ENCODE measurements at regions not wholly inside any gene's neighbourhood (a gene's known extent, or its start where the extent isn't known, plus 50 kb on each side); places are given as distances from the start of the nearest gene placed in this dataset.

DNA sequence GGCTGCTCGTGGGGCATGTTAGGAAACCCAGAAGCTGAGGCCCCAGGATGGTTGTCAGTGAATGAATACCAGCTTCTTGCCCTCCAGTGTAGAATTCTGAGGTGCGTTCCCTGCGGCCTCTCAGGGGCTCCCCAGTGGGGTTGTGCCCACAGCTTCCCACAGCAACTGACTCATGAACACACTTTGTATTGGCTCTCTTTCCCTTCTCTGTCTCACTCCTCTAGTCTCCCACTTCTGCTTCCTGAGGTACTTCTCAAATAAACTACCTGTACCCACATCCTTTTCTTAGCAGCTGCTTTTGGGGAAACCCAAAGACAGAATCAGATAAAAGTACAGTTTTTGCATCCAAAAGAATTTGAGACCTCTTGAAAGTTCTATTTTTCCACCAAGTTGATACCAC lies 107.7 kb upstream of the JAG1 start:
- TF ChIP-seq, protein P1, sequence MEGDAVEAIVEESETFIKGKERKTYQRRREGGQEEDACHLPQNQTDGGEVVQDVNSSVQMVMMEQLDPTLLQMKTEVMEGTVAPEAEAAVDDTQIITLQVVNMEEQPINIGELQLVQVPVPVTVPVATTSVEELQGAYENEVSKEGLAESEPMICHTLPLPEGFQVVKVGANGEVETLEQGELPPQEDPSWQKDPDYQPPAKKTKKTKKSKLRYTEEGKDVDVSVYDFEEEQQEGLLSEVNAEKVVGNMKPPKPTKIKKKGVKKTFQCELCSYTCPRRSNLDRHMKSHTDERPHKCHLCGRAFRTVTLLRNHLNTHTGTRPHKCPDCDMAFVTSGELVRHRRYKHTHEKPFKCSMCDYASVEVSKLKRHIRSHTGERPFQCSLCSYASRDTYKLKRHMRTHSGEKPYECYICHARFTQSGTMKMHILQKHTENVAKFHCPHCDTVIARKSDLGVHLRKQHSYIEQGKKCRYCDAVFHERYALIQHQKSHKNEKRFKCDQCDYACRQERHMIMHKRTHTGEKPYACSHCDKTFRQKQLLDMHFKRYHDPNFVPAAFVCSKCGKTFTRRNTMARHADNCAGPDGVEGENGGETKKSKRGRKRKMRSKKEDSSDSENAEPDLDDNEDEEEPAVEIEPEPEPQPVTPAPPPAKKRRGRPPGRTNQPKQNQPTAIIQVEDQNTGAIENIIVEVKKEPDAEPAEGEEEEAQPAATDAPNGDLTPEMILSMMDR (IDR thresholded peaks at IDR 0.05) = no peak
- TF ChIP-seq, protein P2, sequence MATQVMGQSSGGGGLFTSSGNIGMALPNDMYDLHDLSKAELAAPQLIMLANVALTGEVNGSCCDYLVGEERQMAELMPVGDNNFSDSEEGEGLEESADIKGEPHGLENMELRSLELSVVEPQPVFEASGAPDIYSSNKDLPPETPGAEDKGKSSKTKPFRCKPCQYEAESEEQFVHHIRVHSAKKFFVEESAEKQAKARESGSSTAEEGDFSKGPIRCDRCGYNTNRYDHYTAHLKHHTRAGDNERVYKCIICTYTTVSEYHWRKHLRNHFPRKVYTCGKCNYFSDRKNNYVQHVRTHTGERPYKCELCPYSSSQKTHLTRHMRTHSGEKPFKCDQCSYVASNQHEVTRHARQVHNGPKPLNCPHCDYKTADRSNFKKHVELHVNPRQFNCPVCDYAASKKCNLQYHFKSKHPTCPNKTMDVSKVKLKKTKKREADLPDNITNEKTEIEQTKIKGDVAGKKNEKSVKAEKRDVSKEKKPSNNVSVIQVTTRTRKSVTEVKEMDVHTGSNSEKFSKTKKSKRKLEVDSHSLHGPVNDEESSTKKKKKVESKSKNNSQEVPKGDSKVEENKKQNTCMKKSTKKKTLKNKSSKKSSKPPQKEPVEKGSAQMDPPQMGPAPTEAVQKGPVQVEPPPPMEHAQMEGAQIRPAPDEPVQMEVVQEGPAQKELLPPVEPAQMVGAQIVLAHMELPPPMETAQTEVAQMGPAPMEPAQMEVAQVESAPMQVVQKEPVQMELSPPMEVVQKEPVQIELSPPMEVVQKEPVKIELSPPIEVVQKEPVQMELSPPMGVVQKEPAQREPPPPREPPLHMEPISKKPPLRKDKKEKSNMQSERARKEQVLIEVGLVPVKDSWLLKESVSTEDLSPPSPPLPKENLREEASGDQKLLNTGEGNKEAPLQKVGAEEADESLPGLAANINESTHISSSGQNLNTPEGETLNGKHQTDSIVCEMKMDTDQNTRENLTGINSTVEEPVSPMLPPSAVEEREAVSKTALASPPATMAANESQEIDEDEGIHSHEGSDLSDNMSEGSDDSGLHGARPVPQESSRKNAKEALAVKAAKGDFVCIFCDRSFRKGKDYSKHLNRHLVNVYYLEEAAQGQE (IDR thresholded peaks at IDR 0.05; ENCODE audit: insufficient read depth in 1 of 2, low read depth in 2 of 2, low read length in 1 of 2) = no peak
- TF ChIP-seq POLR2AphosphoS5 (IDR thresholded peaks at IDR 0.05; ENCODE audit: low read depth, low read length) (no peak), SIN3A (IDR thresholded peaks at IDR 0.05; ENCODE audit: borderline replicate concordance, insufficient read depth, low read depth, low read length) (no peak), TCF7L2 (IDR thresholded peaks at IDR 0.05; ENCODE audit: low read depth, low read length) (no peak)

Measured in Panc1 (cell line).